GM21737 (cell line): ENCODE measurements at regions not wholly inside any gene's neighbourhood (a gene's known extent, or its start where the extent isn't known, plus 50 kb on each side); places are given as distances from the start of the nearest gene placed in this dataset.

Experiments used
- ATAC-seq: cut with Tn5 transposase; IDR thresholded peaks from one replicate; pipeline ENCODE4 v1.9.1; 2021; ENCODE audit warnings: mild to moderate bottlenecking, moderate library complexity; ENCODE audit not compliant: unreplicated experiment

DNA sequence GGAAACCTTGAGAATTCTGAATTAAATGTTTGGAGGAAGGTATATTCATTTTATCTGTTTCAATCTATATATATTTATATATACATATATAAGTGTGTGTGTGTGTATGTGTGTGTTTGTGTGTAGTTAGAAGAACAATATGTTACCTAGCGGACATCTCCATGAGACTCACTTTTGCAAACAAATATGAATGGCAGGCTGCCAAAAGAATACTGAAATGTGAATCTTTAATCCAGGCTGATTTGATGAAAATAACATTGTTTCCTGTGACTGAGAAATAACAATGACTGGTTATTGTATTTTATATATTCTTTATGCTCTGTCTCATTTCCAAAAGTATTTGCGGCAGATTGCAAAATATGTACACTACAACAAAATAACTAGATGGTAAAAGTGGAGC, 255.5 kb upstream of the TGFBR2 start:
- ATAC-seq: no peak

DNA sequence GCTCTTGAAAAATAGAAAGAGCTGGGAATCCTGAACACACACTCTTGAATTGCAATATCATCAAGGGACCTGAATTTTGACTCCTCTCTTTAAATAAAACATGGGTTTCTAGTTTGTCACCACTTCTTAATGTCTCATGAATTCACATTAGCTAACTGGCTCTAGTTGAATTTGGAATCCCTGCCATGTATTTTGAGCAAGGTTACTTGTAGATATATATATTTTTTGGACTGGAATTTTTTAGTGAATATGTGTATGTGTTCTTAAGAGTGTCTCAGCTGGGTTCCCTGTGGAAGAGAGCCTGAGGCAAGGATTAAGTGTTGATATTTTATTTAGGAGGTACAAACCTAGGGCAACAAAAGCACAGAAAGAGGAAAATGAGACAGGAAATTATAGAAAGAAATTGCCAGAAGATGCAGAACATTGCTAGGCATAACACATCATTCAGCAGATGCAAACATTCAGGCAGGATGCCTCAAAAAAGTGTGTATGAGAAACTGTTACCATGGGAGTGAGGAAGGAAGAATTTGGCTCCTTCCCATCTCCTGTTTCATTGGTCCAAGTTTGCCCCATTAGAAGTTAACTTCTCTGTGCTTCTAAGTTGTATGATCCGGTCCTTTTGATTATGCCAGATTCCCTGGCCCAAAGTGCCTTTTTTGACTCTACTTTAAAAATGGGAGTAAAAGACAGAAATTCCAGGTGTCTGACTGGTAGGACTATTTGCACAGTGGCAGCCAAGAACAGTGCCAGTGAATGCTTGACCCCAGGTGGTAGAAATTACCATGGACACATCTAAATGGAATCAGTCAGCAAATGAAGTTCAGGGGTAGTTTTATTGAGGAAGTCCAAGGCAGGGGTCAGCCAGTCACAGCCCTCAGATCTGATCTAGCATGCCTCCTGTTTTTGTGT, 253.7 kb upstream of the TGFBR2 start:
- ATAC-seq: no peak

DNA sequence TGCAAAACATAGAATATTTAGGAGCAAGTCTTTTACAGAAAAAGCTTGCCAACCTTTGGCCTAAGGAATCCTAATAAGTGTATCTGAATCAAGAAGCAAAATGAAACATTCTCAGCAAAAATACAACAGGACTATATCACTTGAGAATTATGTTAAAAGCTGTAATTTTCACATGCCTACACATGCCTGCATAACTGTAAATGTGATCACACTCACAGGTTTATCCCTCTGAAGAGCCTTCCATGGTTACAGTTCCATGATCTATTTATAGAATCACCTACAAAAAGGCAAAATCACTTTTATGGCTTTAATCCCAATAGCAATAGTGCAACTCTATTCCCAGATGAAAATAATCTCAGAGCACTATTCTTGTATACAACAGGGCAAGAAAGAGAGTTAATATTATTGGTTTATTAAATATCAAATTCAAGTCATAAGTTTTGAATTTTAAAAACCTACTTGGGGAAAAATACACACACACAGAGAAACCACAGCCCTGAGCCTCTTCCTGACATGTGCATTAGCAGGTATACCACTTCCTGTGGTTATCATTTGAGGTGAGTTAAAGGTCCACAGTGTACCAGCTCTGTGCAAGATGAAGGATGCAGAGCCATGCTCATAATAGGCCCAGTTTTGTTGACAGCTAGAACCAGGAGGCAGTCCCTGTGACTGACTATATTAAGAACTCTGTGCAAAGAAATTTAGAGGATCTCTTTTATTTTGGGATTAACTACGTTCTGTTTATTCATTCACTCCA, 252.5 kb upstream of the TGFBR2 start:
- peak; percentile 92 for ATAC-seq

DNA sequence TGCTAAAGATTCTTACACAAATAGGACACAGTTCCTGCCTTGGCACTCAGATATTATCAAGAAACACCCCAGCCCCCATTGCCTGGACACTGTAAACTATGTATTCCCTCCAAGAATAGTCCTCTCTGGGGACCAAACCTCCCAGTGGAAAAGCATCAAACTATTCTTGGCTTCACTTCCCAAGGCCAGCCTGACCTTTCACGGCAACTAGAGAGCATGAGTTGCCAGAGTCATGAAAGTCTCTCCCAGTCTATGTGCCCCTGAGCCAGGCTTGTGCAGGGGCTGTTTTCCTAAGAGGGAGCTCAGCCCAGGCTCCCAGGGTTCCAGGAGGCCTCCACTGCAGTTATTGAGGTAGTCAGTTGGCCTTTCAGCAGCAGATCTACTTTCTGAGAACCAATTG, 251.9 kb upstream of the TGFBR2 start:
- no peak for ATAC-seq

DNA sequence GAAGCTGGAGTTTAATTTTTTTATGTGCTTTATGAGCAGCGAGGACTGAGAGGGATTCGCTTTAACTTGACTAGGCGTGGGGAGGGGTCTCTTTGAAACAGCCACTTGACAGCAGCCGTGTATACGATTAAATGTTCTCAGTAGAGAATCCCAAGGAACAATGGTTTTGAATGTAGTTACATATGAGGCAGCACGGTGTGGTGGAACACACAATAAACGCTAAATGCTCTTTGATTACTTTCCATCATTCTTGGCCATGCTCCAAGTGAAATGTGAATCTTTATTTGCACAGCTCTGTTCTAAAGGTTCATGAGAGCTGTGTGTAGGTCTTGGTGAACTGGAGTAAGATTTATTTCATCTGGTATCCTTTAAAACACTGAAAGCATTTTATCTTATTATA, 251.4 kb upstream of the TGFBR2 start:
- no peak for ATAC-seq

DNA sequence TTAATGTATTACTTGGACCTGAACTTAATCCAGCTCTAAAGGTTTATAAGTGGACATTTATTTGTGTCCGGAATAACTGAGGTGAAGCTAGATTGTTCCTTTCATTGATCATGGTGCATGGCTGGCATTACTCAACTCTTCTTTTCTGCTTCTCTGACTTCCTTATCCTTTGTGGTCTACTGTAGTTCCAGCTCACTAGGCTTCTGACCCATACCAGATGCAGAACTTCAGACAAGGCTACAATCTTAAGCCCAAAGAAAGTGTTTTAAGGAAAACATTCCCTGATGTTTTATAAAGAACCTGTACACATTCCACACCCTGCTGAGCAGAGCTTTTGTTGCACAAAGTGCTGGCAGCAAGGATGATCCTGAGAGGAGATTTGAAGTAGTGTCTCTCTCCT, 250.8 kb upstream of the TGFBR2 start:
- ATAC-seq: no peak

DNA sequence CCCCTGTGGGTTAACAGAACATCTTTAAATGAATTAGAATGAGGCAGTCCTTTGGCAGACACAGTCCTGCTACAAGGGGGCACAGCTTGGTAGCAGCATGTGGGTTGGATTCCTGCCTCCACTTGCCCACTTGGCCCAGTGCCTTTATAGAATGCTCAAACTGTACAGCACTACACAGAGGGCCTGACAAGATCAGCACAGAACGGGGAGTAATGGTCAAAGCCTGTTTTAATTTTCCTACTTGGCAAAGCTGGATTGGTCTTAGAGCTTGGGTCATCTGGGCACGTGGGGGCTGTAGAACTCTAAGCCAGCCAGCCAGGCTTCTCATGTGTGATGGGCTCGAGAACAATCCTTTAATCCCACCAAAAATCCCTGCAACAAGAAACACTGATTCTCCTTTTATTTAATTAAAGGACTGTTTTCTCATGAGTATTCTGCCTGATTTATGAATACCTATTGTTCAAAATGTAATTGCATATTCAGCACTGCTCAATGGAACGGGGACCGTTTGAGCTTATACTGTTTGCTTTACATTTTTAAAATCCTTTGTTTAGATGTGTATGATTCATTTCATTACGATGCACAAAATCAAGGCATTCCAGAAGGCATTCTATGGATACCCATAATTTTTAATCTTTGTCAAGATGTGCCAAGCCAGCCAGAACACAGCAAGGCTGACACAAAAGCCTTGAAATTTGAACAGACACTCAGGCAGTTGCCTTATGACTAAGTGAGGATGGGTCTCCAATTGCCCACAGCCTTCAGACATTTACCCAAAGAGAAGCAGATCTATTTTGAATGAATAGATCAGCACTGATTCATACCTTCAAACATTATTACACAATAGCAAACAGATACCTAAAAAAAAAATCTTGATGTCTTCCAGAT, 249.3 kb upstream of the TGFBR2 start:
- no peak for ATAC-seq

DNA sequence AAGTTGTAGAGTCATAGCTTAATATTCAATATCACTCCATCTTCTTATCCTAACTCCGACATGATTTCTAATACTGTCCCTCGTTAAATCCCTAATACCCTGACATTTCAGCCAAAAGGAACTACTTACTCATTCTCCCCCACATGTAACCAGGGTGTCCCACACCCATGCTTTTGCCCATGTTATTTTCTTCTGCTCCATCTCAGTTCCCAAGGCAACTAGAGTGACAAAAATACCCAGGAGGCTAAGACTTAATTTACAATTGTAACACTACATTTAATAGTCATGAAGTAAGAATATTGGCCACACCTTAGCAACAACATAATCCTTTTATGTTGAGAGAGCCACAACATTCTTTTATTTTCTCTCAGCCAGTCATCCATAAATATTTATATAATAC, 248.5 kb upstream of the TGFBR2 start:
- no peak for ATAC-seq

DNA sequence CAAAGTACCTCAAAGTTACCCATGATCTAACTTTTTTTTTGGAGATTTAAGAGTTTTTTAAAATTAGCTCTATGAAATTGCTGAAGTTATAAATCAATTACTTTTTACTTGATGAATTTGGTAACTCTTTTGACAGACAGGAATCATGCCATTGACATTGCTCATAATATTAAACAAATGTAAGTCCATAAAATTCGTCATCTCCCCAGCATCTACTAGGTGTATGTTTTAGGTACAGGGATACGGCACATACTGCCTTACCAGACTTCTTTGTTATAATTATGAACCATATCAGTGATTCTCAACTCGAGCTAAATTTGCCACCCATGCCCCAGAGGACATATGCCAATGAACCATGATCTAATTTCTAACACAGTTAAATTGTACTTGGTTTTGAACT, 247.5 kb upstream of the TGFBR2 start:
- ATAC-seq: no peak

DNA sequence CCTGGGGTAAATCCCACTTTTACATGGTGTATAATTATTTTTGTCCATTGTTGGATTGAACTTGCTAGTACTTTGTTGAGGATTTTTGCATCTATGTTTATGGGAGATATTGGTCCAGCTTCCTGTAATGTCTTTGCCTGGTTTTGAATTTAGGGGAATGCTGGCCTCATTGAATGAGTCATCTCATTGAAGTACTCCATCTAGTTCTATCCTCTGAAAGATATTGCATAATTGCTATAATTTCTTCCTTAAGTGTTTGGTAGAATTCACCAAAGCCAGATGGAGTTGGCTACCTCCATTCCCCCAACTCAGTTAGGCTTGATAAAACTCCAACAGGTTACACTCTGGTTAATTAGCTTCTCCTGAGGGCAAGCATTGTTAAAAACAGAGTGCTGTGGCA, 237.4 kb upstream of the TGFBR2 start:
- ATAC-seq: no peak

DNA sequence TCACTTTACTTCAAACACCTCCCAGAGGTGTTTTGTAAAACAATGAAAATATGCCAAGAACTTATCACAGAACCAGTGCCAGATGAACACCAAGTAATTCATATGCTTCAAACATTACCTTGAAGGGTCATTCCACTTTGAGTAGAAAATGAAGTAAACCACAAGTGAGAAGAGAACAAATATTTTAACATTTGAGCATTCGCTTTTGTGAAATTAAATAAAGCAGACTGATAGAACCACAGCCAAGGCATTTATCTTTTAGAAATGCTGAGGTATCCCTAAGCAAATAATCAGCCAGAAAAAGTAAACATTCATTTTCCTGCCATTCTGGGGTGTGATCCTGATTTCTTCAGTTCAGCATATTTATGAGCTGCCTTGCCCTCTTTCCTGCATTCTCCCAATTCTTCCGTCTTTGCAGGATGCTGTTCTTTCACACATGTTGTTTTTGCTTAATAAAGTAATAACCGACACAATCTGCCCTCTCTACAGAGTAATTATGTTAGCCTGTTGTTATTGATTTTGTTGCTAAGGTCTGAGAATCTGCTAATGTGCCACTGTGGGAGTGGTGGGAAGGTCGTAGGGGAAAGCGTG, 235.6 kb upstream of the TGFBR2 start:
- no peak for ATAC-seq

DNA sequence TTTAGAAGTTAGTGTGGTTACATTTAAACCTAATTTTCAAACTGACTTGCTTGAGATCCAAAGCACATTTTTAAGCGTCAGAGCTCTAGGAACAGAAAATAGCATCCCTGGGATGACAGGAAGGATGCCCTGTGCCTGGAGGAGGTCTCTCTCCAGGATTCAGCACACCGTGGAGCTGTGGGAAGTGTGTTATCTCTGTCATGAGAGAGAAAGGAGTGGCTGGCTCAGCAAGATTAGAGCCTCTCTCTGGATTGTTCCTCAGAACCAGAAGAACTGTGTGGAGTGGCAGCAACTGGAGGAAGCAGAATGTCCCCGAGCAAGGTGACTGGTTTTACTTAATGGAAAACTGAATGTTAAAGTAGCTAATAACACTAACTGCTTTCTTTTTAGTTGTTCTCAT, 233.6 kb upstream of the TGFBR2 start:
- no peak for ATAC-seq

DNA sequence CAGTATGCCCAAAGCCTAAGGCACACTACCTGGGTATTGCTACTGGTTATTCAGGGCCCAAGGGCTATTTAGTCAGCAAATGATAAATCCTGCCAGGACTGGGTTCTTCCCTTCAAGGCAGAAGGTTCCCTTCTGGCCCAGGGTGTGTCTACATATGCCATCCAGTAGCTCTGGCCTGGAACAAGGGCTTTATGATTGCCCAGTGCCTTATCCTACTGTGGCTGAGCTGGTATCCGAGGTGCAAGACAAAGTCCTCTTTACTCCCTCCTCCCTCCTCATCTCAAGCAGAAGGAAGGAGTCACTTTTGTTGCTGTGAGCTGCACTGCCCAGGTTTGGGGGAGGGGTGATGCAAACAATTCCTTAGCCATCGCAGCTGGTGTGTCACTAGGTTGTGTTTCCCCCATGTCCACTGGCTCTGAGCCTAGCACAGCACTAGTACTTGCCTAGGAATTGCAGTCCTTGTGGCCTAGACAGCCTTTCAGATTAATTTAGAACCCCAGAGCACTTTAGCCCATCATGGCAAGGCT, 221.8 kb upstream of the TGFBR2 start:
- no peak for ATAC-seq

DNA sequence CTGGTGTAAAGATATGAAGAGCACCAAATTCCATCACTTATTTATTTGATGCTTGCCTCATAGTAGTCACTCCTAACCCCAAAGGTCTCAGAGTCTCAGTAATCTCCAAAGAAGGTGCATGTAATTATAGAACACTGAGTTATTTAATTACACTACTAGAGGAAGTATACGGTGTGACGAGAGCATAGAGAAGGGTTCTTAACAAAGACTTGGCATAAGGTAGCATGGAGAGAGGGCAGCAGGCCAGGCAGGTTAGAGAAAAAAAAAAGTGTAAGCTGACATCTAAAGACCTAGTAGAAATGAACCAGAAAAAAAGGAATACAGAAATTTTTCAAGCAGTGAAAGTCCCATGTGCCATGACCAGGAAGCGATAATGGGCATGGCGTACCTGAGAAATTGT, 213.3 kb upstream of the TGFBR2 start:
- no peak for ATAC-seq

DNA sequence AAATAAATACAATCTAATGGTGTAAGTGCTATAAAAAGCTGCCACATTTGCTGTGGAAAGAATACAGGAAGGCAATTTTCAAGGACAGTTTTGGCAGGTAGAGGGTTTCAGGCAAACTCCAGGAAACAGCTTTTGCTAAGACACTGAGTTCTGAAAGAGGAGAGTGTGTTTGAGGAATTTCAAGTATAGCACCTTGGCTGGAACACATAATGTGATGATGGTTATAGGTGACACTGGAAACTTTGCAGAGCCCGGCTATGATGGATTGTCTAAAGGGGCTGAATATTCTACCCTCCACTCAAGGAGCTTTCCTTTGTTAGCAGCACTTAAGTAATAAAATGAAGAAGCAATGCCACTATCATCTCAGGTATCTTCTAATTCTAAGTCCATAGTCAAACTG, 209.4 kb upstream of the TGFBR2 start:
- ATAC-seq: no peak

DNA sequence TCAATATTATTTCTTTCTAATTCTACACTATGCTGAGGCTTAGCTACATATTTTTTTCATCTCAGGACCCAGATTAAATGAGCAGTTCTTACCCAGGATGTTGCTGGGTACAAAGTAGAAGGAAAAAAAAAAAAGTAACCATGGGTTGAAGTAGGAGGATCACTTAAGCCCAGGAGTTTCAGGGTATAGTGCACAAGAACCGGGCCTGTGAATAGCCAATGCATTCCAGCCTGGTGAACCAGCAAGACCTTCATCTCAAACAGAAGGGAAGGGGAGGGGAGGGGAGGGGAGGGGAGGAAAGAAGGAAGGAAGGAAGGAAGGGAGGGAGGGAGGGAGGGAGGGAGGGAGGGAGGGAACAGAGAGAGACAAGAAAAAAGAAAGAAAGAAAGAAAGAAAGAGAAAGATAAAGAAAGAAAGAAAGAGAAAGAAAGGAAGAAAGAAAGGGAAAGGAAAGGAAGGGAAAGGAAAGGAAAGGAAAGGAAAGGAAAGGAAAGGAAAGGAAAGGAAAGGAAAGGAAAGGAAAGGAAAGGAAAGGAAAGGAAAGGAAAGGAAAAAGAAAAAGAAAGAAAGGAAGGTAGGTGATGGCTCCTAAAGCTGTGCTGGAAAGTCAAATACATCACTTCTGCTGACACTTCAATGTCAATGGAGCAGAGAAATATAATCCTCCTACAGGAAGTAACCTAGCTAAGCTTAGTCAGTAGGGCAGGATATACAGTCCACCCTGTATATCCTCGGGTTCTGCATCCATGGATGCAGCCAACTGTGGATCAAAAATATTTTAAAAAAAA, 206.8 kb upstream of the TGFBR2 start:
- ATAC-seq: no peak

DNA sequence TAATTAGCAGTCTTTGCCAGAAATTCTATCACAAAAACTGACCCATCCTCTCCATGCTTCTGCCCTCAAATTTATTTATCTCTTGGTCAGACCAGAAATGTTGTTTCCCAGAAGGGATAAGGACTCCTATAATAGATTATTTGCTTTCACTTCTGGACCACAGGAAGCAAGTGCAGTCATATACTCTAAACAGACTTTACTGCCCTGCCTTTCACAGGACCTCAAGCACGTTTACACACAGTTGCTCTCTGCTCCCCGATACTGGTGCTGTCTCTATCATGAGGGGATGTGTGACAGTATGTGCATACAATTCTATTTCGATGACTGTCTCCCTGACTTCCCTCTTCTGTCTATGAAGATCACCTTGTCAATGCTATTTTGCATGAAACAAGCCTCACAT, 205.5 kb upstream of the TGFBR2 start:
- ATAC-seq: no peak

DNA sequence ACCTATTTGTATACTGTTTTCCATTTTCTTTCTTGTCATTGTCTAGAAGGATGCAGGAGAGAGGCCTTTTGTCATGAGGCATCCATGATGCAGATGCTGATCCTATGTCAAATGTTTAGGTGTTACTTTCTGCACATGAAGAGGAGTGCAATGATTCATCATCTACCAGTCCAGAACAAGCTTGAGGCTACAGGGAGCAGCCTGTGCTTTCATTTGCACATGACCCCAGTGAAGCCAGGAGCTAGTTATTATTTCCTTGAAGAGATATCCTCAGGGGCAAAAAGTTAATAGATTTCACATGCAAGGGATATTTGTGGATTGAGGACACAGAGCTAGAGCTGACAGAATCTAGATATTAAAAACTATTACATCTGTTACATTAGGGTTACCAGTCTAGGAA, 204.4 kb upstream of the TGFBR2 start:
- no peak for ATAC-seq

DNA sequence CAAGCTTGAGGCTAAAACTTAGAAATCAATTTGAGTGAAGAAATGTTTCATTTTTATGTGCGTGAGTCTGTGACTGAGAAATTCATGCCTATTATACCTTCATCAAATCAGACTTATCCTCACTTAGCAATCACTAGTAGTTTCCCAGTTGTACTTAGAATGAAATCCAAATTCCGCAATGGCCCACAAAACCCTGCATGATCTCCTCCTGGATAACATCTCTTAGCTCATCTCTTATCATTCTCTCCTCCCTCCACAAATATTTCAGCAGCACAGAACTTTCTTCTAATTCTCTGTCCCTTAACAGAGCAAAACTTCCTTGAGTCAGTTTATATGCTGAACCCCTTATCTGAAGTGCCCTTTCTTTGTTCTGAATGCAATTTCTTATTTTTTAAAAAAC, 198.8 kb upstream of the TGFBR2 start:
- no peak for ATAC-seq

DNA sequence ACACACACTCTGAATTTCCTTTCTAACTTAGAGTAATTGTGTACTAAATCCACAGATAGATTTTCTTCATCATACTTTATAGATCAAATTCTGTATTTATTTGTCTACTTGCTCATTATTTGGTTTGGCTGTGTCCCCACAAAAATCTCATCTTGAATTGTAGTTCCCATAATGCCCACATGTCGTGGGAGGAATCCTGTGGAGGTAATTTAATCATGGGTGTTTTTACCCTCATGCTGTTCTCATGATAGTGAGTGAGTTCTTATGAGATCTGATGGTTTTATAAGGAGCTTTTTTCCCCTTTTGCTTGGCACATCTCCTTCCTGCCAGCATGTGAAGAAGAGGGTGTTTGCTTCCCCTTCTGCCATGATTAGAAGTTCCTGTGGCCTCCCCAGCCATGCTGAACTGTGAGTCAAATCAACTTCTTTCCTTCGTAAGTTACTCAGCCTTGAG, 198.3 kb upstream of the TGFBR2 start:
- ATAC-seq: no peak
